Gastrocnemius medialis (tissue), 4 donors: ENCODE measurements at regions not wholly inside any gene's neighbourhood (a gene's known extent, or its start where the extent isn't known, plus 50 kb on each side); places are given as distances from the start of the nearest gene placed in this dataset.

Experiments
- POLR2A ChIP-seq, 2 donors: fragments of 450-650 bp; IDR thresholded peaks; one replicate each; pipeline ENCODE4 v1.6.1; 2017; ENCODE audit warnings: antibody characterized with exemption in 2 of 2, mild to moderate bottlenecking in 2 of 2, moderate library complexity in 2 of 2
- TF ChIP-seq, protein P1 (sequence below), 5 experiments: fragments of 450-650 bp in 3 of 5; fragments of 200-600 bp in 2 of 5; sonication (generic) in 2 of 5; IDR thresholded peaks in 4 of 5; conservative IDR thresholded peaks in 1 of 5; 1 replicate in 4 of 5; 2 replicates in 1 of 5; pipeline ENCODE4 v1.5.1; 2016 to 2019; ENCODE audit warnings: antibody characterized with exemption in 5 of 5, mild to moderate bottlenecking in 3 of 5, moderate library complexity in 3 of 5

DNA sequence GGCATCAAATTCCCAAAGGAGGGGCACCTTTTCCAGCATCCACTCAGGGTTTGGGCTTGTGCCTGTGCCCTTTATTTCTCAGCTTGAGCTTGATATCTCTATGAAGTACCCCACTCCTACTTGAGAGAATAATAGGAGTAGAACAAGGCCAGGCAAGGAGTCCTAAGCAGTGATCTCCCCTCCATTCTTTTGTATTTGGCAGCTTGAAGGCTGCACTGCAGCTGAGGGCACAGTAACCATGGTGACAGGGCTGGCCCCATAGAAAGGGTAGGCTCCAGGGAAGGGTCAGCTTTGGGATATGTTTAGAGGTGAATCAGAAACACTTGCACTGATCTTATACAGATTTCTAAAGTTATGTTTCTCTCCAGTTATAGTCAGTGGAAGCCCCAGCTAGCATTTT, 145.4 kb upstream of the SLC24A5 start:
- TF ChIP-seq, protein P1, sequence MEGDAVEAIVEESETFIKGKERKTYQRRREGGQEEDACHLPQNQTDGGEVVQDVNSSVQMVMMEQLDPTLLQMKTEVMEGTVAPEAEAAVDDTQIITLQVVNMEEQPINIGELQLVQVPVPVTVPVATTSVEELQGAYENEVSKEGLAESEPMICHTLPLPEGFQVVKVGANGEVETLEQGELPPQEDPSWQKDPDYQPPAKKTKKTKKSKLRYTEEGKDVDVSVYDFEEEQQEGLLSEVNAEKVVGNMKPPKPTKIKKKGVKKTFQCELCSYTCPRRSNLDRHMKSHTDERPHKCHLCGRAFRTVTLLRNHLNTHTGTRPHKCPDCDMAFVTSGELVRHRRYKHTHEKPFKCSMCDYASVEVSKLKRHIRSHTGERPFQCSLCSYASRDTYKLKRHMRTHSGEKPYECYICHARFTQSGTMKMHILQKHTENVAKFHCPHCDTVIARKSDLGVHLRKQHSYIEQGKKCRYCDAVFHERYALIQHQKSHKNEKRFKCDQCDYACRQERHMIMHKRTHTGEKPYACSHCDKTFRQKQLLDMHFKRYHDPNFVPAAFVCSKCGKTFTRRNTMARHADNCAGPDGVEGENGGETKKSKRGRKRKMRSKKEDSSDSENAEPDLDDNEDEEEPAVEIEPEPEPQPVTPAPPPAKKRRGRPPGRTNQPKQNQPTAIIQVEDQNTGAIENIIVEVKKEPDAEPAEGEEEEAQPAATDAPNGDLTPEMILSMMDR (IDR thresholded peaks at IDR 0.05 in 4 of 5, conservative IDR thresholded peaks at IDR 0.05 in 1 of 5) = no peak
- no peak for TF ChIP-seq POLR2A (IDR thresholded peaks at IDR 0.05)
